ENCODE measurements at regions not wholly inside any gene's neighbourhood (a gene's known extent, or its start where the extent isn't known, plus 50 kb on each side); places are given as distances from the start of the nearest gene placed in this dataset.
"Not testable (repeated sequence)": the region's sequence is repeated elsewhere in the genome, so short reads cannot be mapped to it uniquely, and the experiment has no call there.

GRCh38 chr6:120498711-120499110, 835.6 kb downstream of the TBC1D32 start:
- DNase-seq (ENCODE audit: low read depth in 2 of 2) = no peak

DNA sequence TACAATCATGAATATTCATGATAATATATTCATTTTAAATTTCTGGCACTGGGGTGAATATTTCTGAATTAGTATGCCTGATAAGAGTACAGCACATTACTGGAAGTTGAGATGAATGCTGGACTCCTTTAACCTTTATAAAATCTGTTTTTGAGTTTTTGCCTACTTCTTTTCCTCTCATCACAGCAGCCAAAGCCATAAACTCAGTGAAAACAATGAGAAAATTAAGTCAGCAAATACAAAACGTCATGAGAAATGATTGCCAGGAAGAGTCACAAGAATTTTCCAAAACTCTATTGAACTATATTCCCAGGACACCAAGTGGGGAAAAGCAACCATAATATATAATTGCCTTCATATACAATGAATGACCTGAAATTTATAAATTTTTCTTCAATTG, 837.6 kb downstream of the TBC1D32 start:
- DNase-seq (ENCODE audit: low read depth in 2 of 2) = no peak

GRCh38 chr6:120493505-120493904, 840.8 kb downstream of the TBC1D32 start:
- no peak for DNase-seq (ENCODE audit: low read depth in 2 of 2)

- DNase-seq (ENCODE audit: low read depth in 2 of 2) = no peak
Observed at GRCh38 chr6:120489941-120490340, 844.3 kb downstream of the TBC1D32 start.

GRCh38 chr6:120484146-120484545, 850.1 kb downstream of the TBC1D32 start:
- no peak for DNase-seq (ENCODE audit: low read depth in 2 of 2)

DNA sequence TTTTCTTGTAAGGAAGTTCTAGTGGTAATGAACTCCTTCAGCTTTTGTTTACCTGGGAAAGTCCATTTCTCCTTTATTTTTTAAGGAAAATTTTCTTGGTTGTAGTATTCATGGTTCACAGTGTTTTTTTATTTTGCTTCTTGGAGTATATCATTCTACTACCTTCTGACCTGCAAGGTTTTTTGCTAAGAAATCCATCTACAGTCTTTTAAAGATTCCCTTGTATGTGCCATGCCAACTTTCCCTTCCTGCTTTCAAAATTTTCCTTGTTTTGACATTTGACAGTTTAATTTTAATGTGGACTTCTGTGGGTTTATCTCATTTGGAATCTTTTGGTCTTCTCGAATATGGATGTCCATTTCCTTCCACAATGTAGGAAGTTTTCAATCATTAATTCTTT, 855.6 kb downstream of the TBC1D32 start:
- no peak for DNase-seq (ENCODE audit: low read depth in 2 of 2)

DNA sequence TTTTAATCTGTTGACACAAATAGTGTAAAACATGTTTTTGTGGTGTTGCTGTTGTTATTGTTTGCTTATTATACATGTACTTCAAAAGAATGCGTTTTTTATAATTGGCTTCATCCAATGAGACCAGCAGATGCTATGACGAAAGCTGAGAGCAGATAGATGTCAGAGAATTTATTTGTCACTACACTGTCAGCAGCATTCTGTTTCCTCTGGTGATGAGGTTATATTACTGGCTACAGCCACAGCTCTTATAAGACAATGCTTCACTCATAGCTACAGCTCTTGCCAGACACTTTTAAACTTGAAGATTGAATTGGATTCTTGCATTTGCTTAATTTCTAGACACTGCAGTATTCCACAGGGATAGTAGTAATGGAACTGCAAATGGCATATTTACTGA, 860.5 kb downstream of the TBC1D32 start:
- no peak for DNase-seq (ENCODE audit: low read depth in 2 of 2)

DNA sequence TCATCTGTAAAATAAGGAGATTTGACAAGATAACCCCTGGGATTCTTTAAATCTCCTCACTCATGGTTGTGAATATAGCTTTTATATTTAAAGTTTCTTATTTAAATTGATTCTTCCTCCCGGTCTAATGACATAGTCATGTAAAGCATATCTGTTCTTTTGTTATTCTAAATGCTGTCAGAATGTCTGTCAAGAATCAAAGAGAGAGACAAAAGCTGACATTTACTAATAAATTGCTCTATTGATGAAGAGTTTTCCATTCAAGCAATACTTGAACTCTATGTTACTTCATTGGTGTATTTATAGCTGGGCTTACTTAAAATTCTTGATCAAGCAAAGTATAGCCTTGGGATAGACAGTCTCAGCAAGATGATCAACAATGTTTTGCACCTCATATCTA, 865.8 kb downstream of the TBC1D32 start:
- DNase-seq (ENCODE audit: low read depth in 2 of 2) = no peak

DNA sequence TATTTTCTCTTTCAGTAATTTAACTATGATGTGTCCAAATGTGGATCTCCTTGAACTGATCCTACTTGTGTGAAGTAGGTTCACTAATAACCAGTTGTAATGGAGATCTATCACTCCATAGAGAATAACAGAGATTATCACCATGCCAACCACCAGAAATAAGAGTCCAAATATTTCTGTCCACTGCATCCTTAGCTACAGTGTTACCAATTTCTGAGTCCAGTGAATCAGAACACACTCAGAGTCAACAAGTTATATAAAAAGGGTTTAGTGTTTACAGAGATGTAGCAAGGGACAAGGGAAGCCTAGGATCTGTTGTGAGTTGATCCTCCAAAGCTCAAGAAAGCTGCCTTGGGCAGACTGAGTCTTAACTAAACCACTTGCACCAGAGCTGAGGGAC, 882.8 kb downstream of the TBC1D32 start:
- DNase-seq (ENCODE audit: low read depth in 2 of 2) = no peak

DNA sequence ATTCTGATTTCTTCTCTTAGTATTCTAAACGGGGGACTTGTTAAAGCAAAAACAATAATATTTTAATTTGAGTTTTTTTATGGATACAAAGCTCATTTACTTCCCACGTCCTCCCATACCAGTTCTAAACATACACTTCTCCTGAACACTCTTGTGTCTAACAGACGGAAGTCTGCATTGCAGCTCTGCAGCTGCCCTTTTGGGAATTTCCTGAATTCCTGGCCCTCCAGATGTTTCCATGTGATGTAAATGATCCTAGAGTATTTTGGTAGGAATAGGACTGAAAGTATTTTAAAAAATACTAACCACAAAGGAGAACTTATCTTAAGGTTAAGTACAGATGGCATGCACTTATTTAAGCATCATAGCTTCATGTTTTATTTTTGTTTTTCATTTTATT, 886.7 kb downstream of the TBC1D32 start:
- no peak for DNase-seq (ENCODE audit: low read depth in 2 of 2)

DNA sequence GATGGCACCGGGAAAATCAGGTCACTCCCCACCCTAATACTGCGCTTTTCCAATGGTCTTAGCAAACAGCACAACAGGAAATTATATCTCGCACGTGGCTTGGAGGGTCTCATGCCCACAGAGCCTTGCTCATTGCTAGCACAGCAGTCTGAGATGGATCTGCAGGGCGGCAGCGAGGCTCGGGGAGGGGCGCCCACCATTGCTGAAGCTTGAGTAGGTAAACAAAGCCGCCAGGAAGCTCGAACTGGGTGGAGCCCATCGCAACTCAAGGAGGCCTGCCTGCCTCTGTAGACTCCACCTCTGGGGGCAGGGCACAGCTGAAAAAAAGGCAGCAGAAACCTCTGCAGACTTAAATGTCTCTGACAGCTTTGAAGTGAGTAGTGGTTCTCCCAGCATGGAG, 901.4 kb downstream of the TBC1D32 start:
- DNase-seq (ENCODE audit: low read depth in 2 of 2) = not testable (repeated sequence)

GRCh38 chr6:120431841-120432240, 902.4 kb downstream of the TBC1D32 start:
- no peak for DNase-seq (ENCODE audit: low read depth in 2 of 2)

DNA sequence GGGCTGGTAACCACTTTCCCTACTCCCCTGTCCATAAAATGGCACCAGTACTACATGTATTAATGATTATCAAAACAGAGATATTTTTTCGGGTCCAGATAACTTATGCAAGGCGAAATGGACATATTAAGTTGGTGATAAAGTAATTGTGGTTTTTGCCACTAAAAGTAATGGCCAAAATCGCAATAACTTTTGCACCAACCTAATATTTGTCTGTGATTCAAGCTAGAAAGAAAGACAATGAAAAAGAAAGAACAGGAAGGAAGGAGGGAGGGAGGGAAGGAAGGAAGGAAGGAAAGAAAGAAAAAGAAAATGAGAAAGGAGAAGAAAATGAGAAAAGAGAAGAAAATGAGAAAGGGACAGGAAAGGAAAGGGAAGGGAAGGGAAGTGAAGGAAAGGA, 922.9 kb downstream of the TBC1D32 start:
- no peak for DNase-seq (ENCODE audit: low read depth in 2 of 2)

DNA sequence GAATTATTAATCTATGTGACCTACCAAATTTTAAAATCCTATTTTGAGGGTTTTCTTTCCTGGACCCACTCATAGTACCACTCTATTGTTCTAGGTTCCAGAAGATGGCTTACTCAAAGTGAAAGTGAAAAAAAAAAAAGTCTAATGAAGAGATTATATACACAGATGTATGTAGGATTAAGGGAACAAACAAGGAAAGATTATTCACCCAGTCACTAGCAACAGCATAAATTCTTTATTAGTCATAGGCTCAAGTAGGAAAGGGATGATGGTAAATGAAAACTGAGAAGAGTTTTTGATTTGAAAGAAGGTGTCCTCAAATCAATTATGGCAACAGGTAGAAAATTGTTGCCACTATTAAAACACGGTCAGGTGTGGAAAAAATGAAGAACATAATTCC, 923.7 kb downstream of the TBC1D32 start:
- DNase-seq (ENCODE audit: low read depth in 2 of 2) = no peak

DNA sequence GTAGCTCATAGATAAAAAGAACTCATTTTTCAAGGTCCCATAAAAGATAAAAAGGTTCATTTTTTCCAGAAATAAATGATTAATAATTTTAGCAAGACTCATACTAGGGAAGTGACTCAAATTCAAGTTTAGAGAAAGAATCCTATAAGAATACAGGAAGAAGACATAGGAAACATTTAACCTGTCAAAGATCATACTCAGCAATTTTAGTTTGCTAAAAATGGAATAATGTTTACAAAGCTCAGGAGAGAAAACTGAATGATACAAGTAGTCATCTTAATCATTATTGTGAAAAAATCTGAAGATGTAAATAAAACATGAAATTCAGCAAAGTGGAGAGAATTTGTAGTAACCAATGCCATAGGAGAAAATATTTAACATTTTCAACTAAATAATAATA, 926.6 kb downstream of the TBC1D32 start:
- no peak for DNase-seq (ENCODE audit: low read depth in 2 of 2)

DNA sequence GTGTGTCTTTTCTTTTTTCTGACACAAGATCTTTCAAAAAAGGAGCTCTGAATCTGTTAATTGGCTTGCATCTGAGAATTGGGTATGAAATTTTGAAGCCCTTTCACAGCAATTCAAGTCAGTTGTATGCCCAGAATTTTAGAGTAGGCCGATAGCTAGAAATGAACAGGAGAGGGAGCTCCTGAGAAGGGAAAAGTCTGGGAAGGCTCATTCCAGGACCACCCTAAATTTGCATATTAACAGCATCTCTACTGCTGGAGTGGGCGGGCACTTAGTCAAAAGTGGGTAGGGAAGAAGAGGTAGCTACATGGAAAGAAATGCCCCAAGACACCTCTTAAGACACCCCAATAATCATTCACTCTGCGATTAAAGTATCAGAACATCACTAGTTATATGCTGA, 928.3 kb downstream of the TBC1D32 start:
- no peak for DNase-seq (ENCODE audit: low read depth in 2 of 2)

DNA sequence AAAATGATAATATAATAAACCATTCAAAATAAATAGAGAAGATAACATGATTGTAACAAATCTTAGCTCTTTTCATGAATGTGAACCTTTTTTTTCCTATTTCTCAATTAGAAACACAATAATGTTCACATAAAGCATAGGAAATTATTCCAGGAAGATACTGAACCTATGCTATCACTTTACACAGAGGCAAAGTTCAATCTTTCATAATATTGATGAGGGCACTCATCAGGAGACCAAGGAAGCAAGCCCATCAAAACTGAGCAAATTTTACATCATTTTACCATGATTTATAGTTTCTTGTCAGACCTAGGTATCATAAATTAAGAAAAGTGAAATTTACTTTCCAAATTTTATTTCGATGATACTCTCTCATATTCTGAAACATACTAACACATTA, 938.5 kb downstream of the TBC1D32 start:
- no peak for DNase-seq (ENCODE audit: low read depth in 2 of 2)

DNA sequence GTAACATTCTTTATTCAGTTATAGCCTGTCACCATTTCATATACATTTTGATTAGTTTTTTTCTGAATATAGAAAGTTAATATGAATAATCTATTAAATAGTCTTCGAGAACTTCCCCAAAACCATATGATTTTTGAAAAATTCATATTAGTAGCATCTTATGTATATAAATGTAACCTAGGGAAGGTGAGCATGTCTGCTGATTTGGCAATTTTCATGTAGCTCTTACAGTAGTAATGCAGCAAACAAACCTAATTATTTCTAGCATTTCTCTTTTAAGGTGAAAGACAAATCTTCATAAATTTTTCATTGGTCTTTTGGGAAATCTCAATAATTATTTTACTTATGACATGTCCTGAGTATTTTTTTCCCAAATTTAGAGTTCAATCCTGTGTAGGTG, 939.0 kb downstream of the TBC1D32 start:
- DNase-seq (ENCODE audit: low read depth in 2 of 2) = no peak

- DNase-seq (ENCODE audit: low read depth in 2 of 2) = no peak
Observed at GRCh38 chr6:120392941-120393340, 941.3 kb downstream of the TBC1D32 start.

GRCh38 chr6:120384671-120385070, 949.6 kb downstream of the TBC1D32 start:
- DNase-seq (ENCODE audit: low read depth in 2 of 2) = no peak

- DNase-seq (ENCODE audit: low read depth in 2 of 2) = no peak
Observed at GRCh38 chr6:120383681-120384080, 950.6 kb downstream of the TBC1D32 start.

- no peak for DNase-seq (ENCODE audit: low read depth in 2 of 2)
Observed at GRCh38 chr6:120378582-120379220, 955.6 kb downstream of the TBC1D32 start.

GRCh38 chr6:120373185-120373584, 961.1 kb downstream of the TBC1D32 start:
- no peak for DNase-seq (ENCODE audit: low read depth in 2 of 2)

GRCh38 chr6:120363429-120363828, 970.9 kb downstream of the TBC1D32 start:
- DNase-seq (ENCODE audit: low read depth in 2 of 2) = no peak

All from stimulated activated CD8-positive, alpha-beta memory T cell treated with anti-CD3 and anti-CD28 coated beads, Interleukin-2, amount 100 ng/mL, for 1 hour (primary cell).